HG03354 (cell line): ENCODE measurements at regions not wholly inside any gene's neighbourhood (a gene's known extent, or its start where the extent isn't known, plus 50 kb on each side); places are given as distances from the start of the nearest gene placed in this dataset.
"Not testable (repeated sequence)": the region's sequence is repeated elsewhere in the genome, so short reads cannot be mapped to it uniquely, and the experiment has no call there.

ENCODE experiments used
- ATAC-seq: cut with Tn5 transposase; IDR thresholded peaks from one replicate; pipeline ENCODE4 v1.9.1; 2021; ENCODE audit warnings: mild to moderate bottlenecking; ENCODE audit not compliant: unreplicated experiment, poor library complexity, severe bottlenecking

GRCh38 chr6:113691260-113691656, 165.9 kb upstream of the MARCKS start:
- no peak for ATAC-seq

GRCh38 chr6:113693851-113694250, 163.3 kb upstream of the MARCKS start:
- ATAC-seq, result no peak

- no peak for ATAC-seq
These were observed 162.7 kb upstream of the MARCKS start for GRCh38 chr6:113694278-113695077.

- ATAC-seq, result no peak
These were observed 161.6 kb upstream of the MARCKS start for GRCh38 chr6:113695516-113695915.

- no peak for ATAC-seq
These were observed 160.2 kb upstream of the MARCKS start for GRCh38 chr6:113696960-113697359.

GRCh38 chr6:113697632-113698410, 159.3 kb upstream of the MARCKS start:
- ATAC-seq, result peak; percentile 83

GRCh38 chr6:113699239-113699638, 157.9 kb upstream of the MARCKS start:
- ATAC-seq, result no peak

- no peak for ATAC-seq
These were observed 155.4 kb upstream of the MARCKS start for GRCh38 chr6:113701552-113702254.

- ATAC-seq, result no peak
These were observed 150.0 kb upstream of the MARCKS start for GRCh38 chr6:113707194-113707593.

- no peak for ATAC-seq
These were observed 147.1 kb upstream of the MARCKS start for GRCh38 chr6:113709936-113710509.

GRCh38 chr6:113713665-113714064, 143.5 kb upstream of the MARCKS start:
- ATAC-seq, result no peak

- no peak for ATAC-seq
These were observed 138.6 kb upstream of the MARCKS start for GRCh38 chr6:113718588-113718987.

- ATAC-seq, result no peak
These were observed 138.1 kb upstream of the MARCKS start for GRCh38 chr6:113719064-113719463.

GRCh38 chr6:113719545-113719944, 137.6 kb upstream of the MARCKS start:
- ATAC-seq, result no peak

GRCh38 chr6:113723182-113723581, 134.0 kb upstream of the MARCKS start:
- ATAC-seq, result no peak

GRCh38 chr6:113724927-113725326, 132.2 kb upstream of the MARCKS start:
- ATAC-seq, result not testable (repeated sequence)

- no peak for ATAC-seq
These were observed 125.6 kb upstream of the MARCKS start for GRCh38 chr6:113731541-113731940.

GRCh38 chr6:113732384-113732966, 124.7 kb upstream of the MARCKS start:
- no peak for ATAC-seq

GRCh38 chr6:113733381-113733780, 123.8 kb upstream of the MARCKS start:
- no peak for ATAC-seq

- no peak for ATAC-seq
These were observed 122.2 kb upstream of the MARCKS start for GRCh38 chr6:113734982-113735381.
